ENCODE measurements at regions not wholly inside any gene's neighbourhood (a gene's known extent, or its start where the extent isn't known, plus 50 kb on each side); places are given as distances from the start of the nearest gene placed in this dataset.

DNA sequence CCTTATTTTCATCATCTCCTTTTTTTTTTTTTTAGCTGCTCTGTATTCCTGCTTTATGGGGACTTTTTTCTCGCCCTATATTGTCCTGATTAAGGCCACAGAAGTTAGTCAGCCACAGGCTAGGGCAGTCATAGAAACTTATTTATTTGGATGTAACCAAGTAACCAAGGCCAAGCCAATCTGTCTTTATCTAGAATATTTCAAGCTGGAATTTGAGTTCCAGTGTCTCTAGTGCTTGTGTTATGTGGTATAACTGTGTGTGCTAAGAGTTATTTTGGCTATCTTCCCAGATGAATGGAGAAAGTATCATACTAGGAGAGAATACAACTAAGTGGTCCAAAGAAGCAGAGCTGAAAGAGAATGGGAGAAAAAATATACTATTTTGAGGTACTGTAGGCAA, 751.5 kb downstream of the CBLN4 start:
- TF ChIP-seq, protein P1, sequence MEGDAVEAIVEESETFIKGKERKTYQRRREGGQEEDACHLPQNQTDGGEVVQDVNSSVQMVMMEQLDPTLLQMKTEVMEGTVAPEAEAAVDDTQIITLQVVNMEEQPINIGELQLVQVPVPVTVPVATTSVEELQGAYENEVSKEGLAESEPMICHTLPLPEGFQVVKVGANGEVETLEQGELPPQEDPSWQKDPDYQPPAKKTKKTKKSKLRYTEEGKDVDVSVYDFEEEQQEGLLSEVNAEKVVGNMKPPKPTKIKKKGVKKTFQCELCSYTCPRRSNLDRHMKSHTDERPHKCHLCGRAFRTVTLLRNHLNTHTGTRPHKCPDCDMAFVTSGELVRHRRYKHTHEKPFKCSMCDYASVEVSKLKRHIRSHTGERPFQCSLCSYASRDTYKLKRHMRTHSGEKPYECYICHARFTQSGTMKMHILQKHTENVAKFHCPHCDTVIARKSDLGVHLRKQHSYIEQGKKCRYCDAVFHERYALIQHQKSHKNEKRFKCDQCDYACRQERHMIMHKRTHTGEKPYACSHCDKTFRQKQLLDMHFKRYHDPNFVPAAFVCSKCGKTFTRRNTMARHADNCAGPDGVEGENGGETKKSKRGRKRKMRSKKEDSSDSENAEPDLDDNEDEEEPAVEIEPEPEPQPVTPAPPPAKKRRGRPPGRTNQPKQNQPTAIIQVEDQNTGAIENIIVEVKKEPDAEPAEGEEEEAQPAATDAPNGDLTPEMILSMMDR (IDR thresholded peaks at IDR 0.05; ENCODE audit: low read depth, low read length) = no peak
- no peak for TF ChIP-seq MYC (IDR thresholded peaks at IDR 0.05; ENCODE audit: low read depth, low read length)
- TF ChIP-seq POLR2A (IDR thresholded peaks at IDR 0.05; ENCODE audit: extremely low read depth, insufficient read length) = no peak
- TF ChIP-seq, protein P2, sequence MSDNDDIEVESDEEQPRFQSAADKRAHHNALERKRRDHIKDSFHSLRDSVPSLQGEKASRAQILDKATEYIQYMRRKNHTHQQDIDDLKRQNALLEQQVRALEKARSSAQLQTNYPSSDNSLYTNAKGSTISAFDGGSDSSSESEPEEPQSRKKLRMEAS (IDR thresholded peaks at IDR 0.05; ENCODE audit: low read depth, low read length) = no peak
- H3K4me3 ChIP-seq (ENCODE audit: low read depth, low read length) = no peak overlapping the region
- no peak for DNase-seq (ENCODE audit: low read depth)

DNA sequence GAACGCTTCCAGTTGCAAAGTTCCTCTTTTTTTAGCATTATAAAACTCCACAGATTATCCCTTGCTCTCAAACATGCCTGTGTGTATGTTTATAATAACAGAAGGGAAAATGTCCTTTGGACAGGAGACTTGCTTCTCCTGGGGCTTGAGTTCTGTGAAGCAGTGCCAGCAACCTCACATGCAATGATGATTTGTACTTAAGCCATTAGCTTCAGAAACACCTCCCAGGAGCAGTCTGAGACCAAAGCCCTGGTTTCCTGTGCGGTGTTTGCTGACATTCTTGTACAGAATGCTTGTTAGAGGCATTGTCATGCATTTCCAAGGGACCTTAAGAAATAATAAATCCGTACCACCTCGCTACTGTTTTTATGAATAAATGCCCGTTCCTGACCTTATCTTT, 752.8 kb downstream of the CBLN4 start:
- DNase-seq (ENCODE audit: low read depth) = no peak
- H3K4me3 ChIP-seq (ENCODE audit: low read depth, low read length) = no peak overlapping the region
- TF ChIP-seq MYC (IDR thresholded peaks at IDR 0.05; ENCODE audit: low read depth, low read length) (no peak), POLR2A (IDR thresholded peaks at IDR 0.05; ENCODE audit: extremely low read depth, insufficient read length) (no peak)
- TF ChIP-seq, protein P2 (IDR thresholded peaks at IDR 0.05; ENCODE audit: low read depth, low read length) = no peak
- TF ChIP-seq, protein P1 (IDR thresholded peaks at IDR 0.05; ENCODE audit: low read depth, low read length) = no peak

DNA sequence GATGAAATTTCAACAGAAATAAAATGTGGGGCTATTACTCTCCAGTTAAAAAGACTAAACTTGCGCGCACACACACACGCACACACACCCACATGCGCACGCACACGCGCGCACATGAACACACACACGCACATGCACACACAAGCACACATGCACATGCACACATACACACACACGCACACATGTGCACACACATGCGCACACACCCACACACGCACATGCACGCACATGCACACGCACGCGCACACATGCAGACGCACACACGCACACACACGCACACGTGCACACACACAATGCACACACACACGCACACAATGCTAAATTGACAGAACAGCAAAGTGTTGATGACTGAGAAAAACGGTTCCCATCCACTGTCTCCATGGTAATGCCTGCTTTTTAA, 754.1 kb downstream of the CBLN4 start:
- no peak overlapping the region for H3K4me3 ChIP-seq (ENCODE audit: low read depth, low read length)
- DNase-seq (ENCODE audit: low read depth) = no peak
- TF ChIP-seq POLR2A (IDR thresholded peaks at IDR 0.05; ENCODE audit: extremely low read depth, insufficient read length) (no peak), MYC (IDR thresholded peaks at IDR 0.05; ENCODE audit: low read depth, low read length) (no peak)
- TF ChIP-seq, protein P1 (IDR thresholded peaks at IDR 0.05; ENCODE audit: low read depth, low read length) = no peak
- TF ChIP-seq, protein P2 (IDR thresholded peaks at IDR 0.05; ENCODE audit: low read depth, low read length) = no peak

DNA sequence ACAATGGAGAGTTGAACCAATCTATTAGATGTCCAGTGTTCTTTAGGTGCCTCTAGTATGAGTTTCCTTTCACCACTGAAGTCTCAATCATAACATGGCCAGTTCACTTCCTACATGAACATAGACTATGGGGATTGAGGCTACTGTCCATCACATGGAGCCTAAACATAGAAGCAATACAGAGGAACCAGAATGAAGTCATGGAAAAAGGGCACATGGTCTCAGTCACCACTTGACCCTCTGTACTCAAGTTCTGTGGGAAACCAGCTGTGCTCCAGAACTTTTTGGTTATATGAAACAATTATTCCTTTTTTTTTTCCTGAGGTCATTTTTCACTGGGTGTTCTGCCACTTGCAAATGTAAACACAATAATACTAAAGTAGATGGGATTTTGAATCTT, 762.5 kb downstream of the CBLN4 start:
- DNase-seq (ENCODE audit: low read depth) = no peak
- TF ChIP-seq, protein P2 (IDR thresholded peaks at IDR 0.05; ENCODE audit: low read depth, low read length) = no peak
- TF ChIP-seq, protein P1 (IDR thresholded peaks at IDR 0.05; ENCODE audit: low read depth, low read length) = no peak
- TF ChIP-seq MYC (IDR thresholded peaks at IDR 0.05; ENCODE audit: low read depth, low read length) (no peak), POLR2A (IDR thresholded peaks at IDR 0.05; ENCODE audit: extremely low read depth, insufficient read length) (no peak)
- H3K4me3 ChIP-seq (ENCODE audit: low read depth, low read length) = no peak overlapping the region

DNA sequence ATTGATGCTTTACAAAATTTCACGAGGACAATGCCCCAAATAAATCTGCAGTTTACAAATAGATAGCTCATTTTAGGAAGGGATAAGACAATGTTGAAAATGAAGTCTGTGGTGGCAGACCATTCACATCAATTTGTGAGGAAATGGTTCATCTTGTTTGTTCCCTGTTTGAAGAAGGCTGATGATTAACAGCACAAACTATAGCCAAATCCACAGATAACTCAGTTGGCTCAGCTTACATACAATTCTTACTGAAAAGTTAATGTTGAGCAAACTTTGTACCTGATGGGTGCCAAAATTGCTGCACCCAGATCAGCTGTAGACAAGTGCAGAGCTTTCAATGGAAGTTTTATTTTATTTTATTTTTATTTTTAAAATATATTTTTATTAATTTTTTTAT, 763.9 kb downstream of the DOK5 start:
- no peak for TF ChIP-seq MYC (IDR thresholded peaks at IDR 0.05; ENCODE audit: low read depth, low read length)
- TF ChIP-seq, protein P2 (IDR thresholded peaks at IDR 0.05; ENCODE audit: low read depth, low read length) = no peak
- no peak for DNase-seq (ENCODE audit: low read depth)
- H3K4me3 ChIP-seq (ENCODE audit: low read depth, low read length) = no peak overlapping the region

DNA sequence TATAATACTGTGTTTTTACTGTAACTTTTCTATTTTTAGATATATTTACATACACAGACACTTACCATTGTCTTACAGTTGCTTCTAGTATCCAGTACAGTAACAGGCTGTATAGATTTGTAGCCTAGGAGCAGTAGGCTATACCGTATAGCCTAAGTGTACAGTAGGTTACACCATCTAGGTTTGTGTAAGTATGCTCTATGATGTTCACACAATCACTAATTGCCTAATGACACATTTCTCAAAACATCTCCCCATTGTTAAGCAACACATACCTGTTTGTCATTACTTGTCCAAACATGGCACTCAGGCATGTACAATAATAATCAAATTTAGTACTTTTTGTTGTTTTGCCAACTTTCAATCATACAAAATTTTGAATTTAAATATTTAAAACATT, 757.3 kb downstream of the DOK5 start:
- H3K4me3 ChIP-seq (ENCODE audit: low read depth, low read length) = no peak overlapping the region
- TF ChIP-seq, protein P2 (IDR thresholded peaks at IDR 0.05; ENCODE audit: low read depth, low read length) = no peak
- TF ChIP-seq POLR2A (IDR thresholded peaks at IDR 0.05; ENCODE audit: extremely low read depth, insufficient read length) (no peak), MYC (IDR thresholded peaks at IDR 0.05; ENCODE audit: low read depth, low read length) (no peak)
- TF ChIP-seq, protein P1 (IDR thresholded peaks at IDR 0.05; ENCODE audit: low read depth, low read length) = no peak
- no peak for DNase-seq (ENCODE audit: low read depth)
